ENCODE measurements at regions not wholly inside any gene's neighbourhood (a gene's known extent, or its start where the extent isn't known, plus 50 kb on each side); places are given as distances from the start of the nearest gene placed in this dataset.
"Not testable (repeated sequence)": the region's sequence is repeated elsewhere in the genome, so short reads cannot be mapped to it uniquely, and the experiment has no call there.

DNA sequence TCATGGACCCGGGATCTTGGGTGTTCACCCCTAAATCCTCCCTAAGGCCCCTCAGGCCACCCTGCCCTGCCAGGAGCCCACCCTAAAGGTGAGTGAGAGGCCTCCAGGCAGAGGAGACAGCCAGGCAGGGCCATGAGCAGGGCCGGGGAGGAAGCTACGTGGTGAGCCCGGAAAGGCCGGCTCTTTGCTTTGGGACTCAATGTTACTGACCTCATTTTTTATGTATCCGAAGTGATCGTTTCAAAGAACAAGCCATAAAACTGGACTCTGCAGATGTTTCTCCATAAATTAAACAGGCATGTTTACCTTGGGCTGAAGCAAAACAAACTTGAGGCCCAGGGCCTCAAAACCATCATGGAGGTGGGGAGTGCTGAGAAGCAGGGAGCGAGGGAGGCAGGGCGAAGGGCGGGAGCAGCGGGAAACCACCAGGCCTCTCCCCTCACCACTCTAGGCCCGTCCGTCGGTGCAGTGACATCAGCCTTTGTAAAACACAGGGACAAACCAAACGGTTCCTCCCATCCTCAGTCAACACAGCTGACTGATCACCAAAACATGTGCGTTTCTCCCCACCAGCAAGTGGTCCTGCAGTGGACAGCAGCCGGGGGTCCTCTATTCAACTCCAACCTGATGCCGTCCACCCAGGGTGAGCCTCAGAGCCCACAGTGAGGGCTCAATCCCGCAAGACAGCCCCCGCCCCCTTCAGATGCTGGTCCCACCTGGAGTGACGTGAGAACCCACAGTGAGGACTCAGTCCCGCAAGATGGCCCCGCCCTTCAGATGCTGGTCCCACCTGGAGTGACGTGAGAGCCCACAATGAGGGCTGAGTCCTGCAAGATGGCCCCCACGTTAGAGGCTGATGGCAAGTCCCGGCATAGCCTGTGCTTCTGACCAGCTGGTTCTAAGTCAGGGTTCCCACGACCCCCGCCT lies 102.9 kb upstream of the LRPAP1 start:
- H3K36me3 ChIP-seq (ENCODE audit: insufficient read depth, low read length) = no peaks in the 10 kb centered on the region
- H3K27me3 ChIP-seq (ENCODE audit: control insufficient read depth in 1 of 2, insufficient read depth in 2 of 2, low read length in 2 of 2) = no peaks in the 10 kb centered on the region
- H3K4me1 ChIP-seq (ENCODE audit: insufficient read depth, low read length) = no peaks in the 10 kb centered on the region
- H3K9me3 ChIP-seq (ENCODE audit: control insufficient read depth in 1 of 2, insufficient read depth in 1 of 2, low read length in 2 of 2) = peaks cover 0 to 27% of the 10 kb centered on the region in 2 experiments
- DNase-seq (no peak), ATAC-seq (ENCODE audit: poor library complexity) (no peak)
- Mint-ChIP-seq H3K27me3 (no peaks in the 10 kb centered on the region), H3K36me3 (ENCODE audit: low read depth) (no peaks in the 10 kb centered on the region), H3K9me3 (no peaks in the 10 kb centered on the region), H3K4me3 (no peak overlapping the region), H3K4me1 (ENCODE audit: low read depth) (no peaks in the 10 kb centered on the region), H3K27ac (no peak overlapping the region)
- no peak overlapping the region for H3K27ac ChIP-seq (ENCODE audit: low read depth in 1 of 2, low read length in 2 of 2)
- H3K4me3 ChIP-seq (ENCODE audit: low read length) = no peak overlapping the region
- POLR2A ChIA-PET = no interaction called here
- CTCF ChIA-PET = no interaction called here
- TF ChIP-seq, protein P1, sequence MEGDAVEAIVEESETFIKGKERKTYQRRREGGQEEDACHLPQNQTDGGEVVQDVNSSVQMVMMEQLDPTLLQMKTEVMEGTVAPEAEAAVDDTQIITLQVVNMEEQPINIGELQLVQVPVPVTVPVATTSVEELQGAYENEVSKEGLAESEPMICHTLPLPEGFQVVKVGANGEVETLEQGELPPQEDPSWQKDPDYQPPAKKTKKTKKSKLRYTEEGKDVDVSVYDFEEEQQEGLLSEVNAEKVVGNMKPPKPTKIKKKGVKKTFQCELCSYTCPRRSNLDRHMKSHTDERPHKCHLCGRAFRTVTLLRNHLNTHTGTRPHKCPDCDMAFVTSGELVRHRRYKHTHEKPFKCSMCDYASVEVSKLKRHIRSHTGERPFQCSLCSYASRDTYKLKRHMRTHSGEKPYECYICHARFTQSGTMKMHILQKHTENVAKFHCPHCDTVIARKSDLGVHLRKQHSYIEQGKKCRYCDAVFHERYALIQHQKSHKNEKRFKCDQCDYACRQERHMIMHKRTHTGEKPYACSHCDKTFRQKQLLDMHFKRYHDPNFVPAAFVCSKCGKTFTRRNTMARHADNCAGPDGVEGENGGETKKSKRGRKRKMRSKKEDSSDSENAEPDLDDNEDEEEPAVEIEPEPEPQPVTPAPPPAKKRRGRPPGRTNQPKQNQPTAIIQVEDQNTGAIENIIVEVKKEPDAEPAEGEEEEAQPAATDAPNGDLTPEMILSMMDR (IDR thresholded peaks at IDR 0.05) = no peak
- intact Hi-C loops (cut with DNase I, micrococcal nuclease) = no loop called here

DNA sequence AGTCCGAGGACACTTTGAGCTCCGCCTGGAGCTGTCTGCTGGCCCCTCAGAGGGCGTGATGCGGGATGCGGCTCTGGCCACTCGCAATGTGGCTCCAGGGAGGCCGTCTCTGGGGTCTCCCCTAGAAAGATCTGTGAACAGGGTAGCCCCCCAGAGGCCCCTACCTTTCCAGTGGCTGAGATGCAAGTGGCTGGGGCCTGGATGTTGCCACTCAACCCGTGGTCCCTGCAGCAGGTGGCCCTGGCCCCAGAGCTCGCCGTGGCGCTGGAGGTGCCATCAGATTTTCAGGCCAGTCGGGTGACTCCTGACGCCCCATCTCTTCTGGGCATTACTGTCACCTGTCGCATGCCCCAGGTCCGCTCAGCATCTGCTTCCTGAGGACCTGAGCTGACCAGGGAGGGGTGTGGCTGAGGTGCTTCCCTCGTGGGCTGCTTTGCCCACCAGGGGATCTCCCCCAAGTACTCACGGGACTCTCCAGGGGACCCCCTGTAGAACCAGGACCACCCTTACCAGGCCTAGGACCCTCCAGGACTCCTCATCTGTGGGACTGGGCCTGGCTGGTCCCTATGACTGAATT lies 102.1 kb upstream of the LRPAP1 start:
- Mint-ChIP-seq H3K4me3 (no peak overlapping the region), H3K27ac (no peak overlapping the region), H3K27me3 (no peaks in the 10 kb centered on the region), H3K36me3 (ENCODE audit: low read depth) (no peaks in the 10 kb centered on the region), H3K4me1 (ENCODE audit: low read depth) (no peaks in the 10 kb centered on the region), H3K9me3 (no peaks in the 10 kb centered on the region)
- Histone ChIP-seq H3K36me3 (ENCODE audit: insufficient read depth, low read length) (no peaks in the 10 kb centered on the region), H3K27ac (ENCODE audit: low read depth in 1 of 2, low read length in 2 of 2) (no peak overlapping the region), H3K9me3 (ENCODE audit: control insufficient read depth in 1 of 2, insufficient read depth in 1 of 2, low read length in 2 of 2) (peaks cover 0 to 31% of the 10 kb centered on the region in 2 experiments), H3K4me3 (ENCODE audit: low read length) (no peak overlapping the region), H3K4me1 (ENCODE audit: insufficient read depth, low read length) (no peaks in the 10 kb centered on the region), H3K27me3 (ENCODE audit: control insufficient read depth in 1 of 2, insufficient read depth in 2 of 2, low read length in 2 of 2) (no peaks in the 10 kb centered on the region)
- TF ChIP-seq, protein P1 (IDR thresholded peaks at IDR 0.05) = no peak
- ATAC-seq (ENCODE audit: poor library complexity) (no peak), DNase-seq (no peak)
- CTCF ChIA-PET = no interaction called here
- intact Hi-C loops (cut with DNase I, micrococcal nuclease) = no loop called here
- POLR2A ChIA-PET = no interaction called here

DNA sequence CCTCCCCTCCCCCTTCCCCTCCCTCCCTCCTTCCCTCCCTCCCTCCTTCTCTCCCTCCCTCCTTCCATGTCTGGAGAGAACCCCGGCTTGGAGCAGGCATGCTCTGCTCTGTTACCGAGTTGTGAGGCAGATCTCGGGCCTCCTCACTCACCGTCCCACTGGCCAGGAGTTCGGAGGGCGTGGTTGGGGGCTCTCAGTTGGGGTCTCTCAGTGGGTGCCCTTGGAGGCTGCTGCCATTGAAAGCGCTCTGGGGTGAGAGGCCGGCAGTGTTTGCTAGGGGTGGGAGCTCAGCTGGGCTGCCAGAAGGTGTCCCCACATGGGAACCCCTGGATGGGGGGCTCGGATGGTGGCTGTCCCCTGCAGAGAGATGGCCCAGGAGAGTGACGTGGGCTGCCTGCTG lies 101.1 kb upstream of the LRPAP1 start:
- POLR2A ChIA-PET; CTCF ChIA-PET; H3K36me3 ChIP-seq (ENCODE audit: insufficient read depth, low read length); H3K4me3 ChIP-seq (ENCODE audit: low read length); H3K27ac Mint-ChIP-seq; H3K4me1 ChIP-seq (ENCODE audit: insufficient read depth, low read length); H3K27ac ChIP-seq (ENCODE audit: low read depth in 1 of 2, low read length in 2 of 2); intact Hi-C loops (cut with DNase I, micrococcal nuclease); H3K27me3 ChIP-seq (ENCODE audit: control insufficient read depth in 1 of 2, insufficient read depth in 2 of 2, low read length in 2 of 2); DNase-seq; H3K4me1 Mint-ChIP-seq (ENCODE audit: low read depth); H3K36me3 Mint-ChIP-seq (ENCODE audit: low read depth); ATAC-seq (ENCODE audit: poor library complexity); H3K4me3 Mint-ChIP-seq; H3K27me3 Mint-ChIP-seq; H3K9me3 Mint-ChIP-seq: not testable (repeated sequence)
- peaks cover 0 to 40% of the 10 kb centered on the region in 2 experiments for H3K9me3 ChIP-seq (ENCODE audit: control insufficient read depth in 1 of 2, insufficient read depth in 1 of 2, low read length in 2 of 2)

DNA sequence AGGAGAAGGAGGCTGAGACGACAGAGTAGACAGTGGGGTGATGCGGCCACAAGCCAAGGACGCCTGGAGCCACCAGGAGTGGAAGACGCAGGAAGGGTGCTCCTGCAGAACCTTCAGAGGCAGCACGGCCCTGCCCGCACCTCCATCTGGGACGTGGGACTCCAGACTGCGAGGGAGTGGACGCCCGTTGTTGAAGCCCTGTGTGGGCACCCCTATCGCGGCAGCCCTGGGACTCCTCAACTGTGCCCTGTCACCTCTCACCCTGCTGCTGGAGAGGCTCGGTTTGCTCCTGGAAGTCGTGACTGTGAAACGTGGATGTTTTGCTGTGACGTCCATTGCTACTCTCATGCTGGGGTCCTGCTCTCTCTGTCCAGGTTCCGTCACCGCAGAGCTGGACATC lies 100.6 kb upstream of the LRPAP1 start:
- POLR2A ChIA-PET; H3K36me3 ChIP-seq (ENCODE audit: insufficient read depth, low read length); H3K4me3 ChIP-seq (ENCODE audit: low read length); H3K27ac Mint-ChIP-seq; H3K27ac ChIP-seq (ENCODE audit: low read depth in 1 of 2, low read length in 2 of 2); H3K4me1 ChIP-seq (ENCODE audit: insufficient read depth, low read length); CTCF ChIA-PET; H3K4me1 Mint-ChIP-seq (ENCODE audit: low read depth); H3K27me3 Mint-ChIP-seq; H3K36me3 Mint-ChIP-seq (ENCODE audit: low read depth); DNase-seq; H3K27me3 ChIP-seq (ENCODE audit: control insufficient read depth in 1 of 2, insufficient read depth in 2 of 2, low read length in 2 of 2); intact Hi-C loops (cut with DNase I, micrococcal nuclease); ATAC-seq (ENCODE audit: poor library complexity); H3K9me3 Mint-ChIP-seq; H3K4me3 Mint-ChIP-seq: not testable (repeated sequence)
- H3K9me3 ChIP-seq (ENCODE audit: control insufficient read depth in 1 of 2, insufficient read depth in 1 of 2, low read length in 2 of 2) = peaks cover 0 to 40% of the 10 kb centered on the region in 2 experiments

DNA sequence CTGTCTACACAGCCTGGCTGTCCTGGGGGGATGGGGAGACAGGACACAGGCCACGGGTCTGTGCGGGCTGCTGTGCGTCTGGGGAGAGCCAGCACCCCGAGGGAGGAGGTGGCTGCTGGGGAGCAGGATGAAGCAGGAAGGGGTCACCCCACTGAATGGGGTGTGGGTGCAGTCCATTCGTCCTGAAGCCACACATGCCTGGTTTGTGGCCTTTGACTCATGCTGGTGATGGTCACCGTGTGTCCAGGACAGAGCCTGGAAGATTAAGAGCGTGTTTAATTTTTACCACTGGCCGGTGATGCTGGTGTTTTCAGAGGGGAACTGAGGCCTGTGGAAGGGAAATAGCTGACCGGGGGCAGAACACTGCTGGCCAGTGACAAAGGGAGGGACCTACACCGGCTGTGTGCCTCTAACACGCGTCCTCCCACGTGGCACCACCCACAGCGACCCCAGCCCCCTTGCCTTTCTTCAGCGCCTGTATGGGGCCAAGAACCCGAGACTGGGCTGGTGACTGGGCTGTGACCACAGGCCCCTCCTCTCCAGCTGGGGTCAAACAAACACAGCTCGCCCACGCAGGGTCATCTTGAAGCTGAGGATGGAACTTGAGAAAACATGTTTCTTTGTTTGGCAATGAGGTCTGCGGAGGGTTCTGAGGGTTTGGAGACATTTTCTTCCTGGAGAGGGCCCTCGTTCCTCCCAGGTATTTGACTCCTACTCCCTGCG lies 99.5 kb upstream of the LRPAP1 start:
- intact Hi-C loops (cut with DNase I, micrococcal nuclease); H3K4me1 ChIP-seq (ENCODE audit: insufficient read depth, low read length); H3K27me3 Mint-ChIP-seq; H3K4me1 Mint-ChIP-seq (ENCODE audit: low read depth); H3K4me3 ChIP-seq (ENCODE audit: low read length); DNase-seq; ATAC-seq (ENCODE audit: poor library complexity); H3K27ac ChIP-seq (ENCODE audit: low read depth in 1 of 2, low read length in 2 of 2); H3K9me3 Mint-ChIP-seq; H3K36me3 Mint-ChIP-seq (ENCODE audit: low read depth); CTCF ChIA-PET; H3K36me3 ChIP-seq (ENCODE audit: insufficient read depth, low read length); H3K4me3 Mint-ChIP-seq; H3K27ac Mint-ChIP-seq; H3K27me3 ChIP-seq (ENCODE audit: control insufficient read depth in 1 of 2, insufficient read depth in 2 of 2, low read length in 2 of 2); POLR2A ChIA-PET: not testable (repeated sequence)
- H3K9me3 ChIP-seq (ENCODE audit: control insufficient read depth in 1 of 2, insufficient read depth in 1 of 2, low read length in 2 of 2) = peaks cover 0 to 35% of the 10 kb centered on the region in 2 experiments
